ENCODE measurements at regions not wholly inside any gene's neighbourhood (a gene's known extent, or its start where the extent isn't known, plus 50 kb on each side); places are given as distances from the start of the nearest gene placed in this dataset.

DNA sequence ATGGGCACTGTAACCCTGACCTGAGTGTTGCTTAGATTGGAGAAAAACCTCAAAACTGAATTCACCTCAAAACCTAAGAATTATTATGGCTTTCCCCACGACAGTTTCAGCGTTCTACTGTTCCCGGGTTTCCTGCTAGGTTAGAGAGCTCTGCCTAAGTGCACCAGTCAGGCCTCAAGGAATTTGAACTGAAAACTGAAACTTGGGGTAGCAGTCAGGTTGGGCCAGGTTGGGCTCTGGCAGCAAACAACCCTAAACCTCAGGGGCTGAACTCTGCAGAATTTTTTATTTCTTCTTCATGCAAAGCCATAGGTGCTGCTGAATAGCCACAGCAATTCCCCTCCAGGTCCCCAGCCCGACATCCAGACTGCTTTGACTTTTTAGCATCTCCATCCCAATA is 437.0 kb upstream of the PROX1 start:
- TF ChIP-seq EP300 (IDR thresholded peaks at IDR 0.05; ENCODE audit: borderline replicate concordance in 1 of 2, low read depth in 1 of 2, low read length in 1 of 2), result no peak
- TF ChIP-seq, protein P1, sequence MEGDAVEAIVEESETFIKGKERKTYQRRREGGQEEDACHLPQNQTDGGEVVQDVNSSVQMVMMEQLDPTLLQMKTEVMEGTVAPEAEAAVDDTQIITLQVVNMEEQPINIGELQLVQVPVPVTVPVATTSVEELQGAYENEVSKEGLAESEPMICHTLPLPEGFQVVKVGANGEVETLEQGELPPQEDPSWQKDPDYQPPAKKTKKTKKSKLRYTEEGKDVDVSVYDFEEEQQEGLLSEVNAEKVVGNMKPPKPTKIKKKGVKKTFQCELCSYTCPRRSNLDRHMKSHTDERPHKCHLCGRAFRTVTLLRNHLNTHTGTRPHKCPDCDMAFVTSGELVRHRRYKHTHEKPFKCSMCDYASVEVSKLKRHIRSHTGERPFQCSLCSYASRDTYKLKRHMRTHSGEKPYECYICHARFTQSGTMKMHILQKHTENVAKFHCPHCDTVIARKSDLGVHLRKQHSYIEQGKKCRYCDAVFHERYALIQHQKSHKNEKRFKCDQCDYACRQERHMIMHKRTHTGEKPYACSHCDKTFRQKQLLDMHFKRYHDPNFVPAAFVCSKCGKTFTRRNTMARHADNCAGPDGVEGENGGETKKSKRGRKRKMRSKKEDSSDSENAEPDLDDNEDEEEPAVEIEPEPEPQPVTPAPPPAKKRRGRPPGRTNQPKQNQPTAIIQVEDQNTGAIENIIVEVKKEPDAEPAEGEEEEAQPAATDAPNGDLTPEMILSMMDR (IDR thresholded peaks at IDR 0.05), result no peak
- no peak for TF ChIP-seq RCOR1 (IDR thresholded peaks at IDR 0.05; ENCODE audit: low read length)
- TF ChIP-seq, protein P2, sequence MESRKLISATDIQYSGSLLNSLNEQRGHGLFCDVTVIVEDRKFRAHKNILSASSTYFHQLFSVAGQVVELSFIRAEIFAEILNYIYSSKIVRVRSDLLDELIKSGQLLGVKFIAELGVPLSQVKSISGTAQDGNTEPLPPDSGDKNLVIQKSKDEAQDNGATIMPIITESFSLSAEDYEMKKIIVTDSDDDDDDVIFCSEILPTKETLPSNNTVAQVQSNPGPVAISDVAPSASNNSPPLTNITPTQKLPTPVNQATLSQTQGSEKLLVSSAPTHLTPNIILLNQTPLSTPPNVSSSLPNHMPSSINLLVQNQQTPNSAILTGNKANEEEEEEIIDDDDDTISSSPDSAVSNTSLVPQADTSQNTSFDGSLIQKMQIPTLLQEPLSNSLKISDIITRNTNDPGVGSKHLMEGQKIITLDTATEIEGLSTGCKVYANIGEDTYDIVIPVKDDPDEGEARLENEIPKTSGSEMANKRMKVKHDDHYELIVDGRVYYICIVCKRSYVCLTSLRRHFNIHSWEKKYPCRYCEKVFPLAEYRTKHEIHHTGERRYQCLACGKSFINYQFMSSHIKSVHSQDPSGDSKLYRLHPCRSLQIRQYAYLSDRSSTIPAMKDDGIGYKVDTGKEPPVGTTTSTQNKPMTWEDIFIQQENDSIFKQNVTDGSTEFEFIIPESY (IDR thresholded peaks at IDR 0.05; ENCODE audit: borderline replicate concordance, low read depth), result no peak
- TF ChIP-seq TAF1 (IDR thresholded peaks at IDR 0.05; ENCODE audit: borderline replicate concordance, low read depth, low read length), result no peak
- TF ChIP-seq EZH2phosphoT487 (IDR thresholded peaks at IDR 0.05; ENCODE audit: borderline replicate concordance, low read depth), result no peak
- TF ChIP-seq YY1 (IDR thresholded peaks at IDR 0.05; ENCODE audit: low read depth), result no peak
- TF ChIP-seq, protein P3, sequence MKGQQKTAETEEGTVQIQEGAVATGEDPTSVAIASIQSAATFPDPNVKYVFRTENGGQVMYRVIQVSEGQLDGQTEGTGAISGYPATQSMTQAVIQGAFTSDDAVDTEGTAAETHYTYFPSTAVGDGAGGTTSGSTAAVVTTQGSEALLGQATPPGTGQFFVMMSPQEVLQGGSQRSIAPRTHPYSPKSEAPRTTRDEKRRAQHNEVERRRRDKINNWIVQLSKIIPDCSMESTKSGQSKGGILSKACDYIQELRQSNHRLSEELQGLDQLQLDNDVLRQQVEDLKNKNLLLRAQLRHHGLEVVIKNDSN (IDR thresholded peaks at IDR 0.05; ENCODE audit: borderline replicate concordance, low read depth), result no peak
- no peak for TF ChIP-seq JUND (IDR thresholded peaks at IDR 0.05)
- no peak for TF ChIP-seq POLR2AphosphoS5 (IDR thresholded peaks at IDR 0.05; ENCODE audit: low read depth, low read length)
- TF ChIP-seq RAD21 (IDR thresholded peaks at IDR 0.05; ENCODE audit: low read length), result no peak
- TF ChIP-seq, protein P4, sequence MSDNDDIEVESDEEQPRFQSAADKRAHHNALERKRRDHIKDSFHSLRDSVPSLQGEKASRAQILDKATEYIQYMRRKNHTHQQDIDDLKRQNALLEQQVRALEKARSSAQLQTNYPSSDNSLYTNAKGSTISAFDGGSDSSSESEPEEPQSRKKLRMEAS (IDR thresholded peaks at IDR 0.05; ENCODE audit: low read depth), result no peak

Measured in SK-N-SH (cell line).